K562 (cell line): ENCODE measurements at regions not wholly inside any gene's neighbourhood (a gene's known extent, or its start where the extent isn't known, plus 50 kb on each side); places are given as distances from the start of the nearest gene placed in this dataset.

ENCODE experiments used
- POLR2A ChIP-seq: fragments of 450-650 bp; conservative IDR thresholded peaks from 2 replicates; pipeline ENCODE4 v1.6.1; 2016
- ZNF146 ChIP-seq: IDR thresholded peaks from one replicate; pipeline ENCODE4 v1.6.1; 2018; ENCODE audit warnings: missing compliant biosample characterization; ENCODE audit not compliant: unreplicated experiment
- TF ChIP-seq, protein P1 (sequence below): fragments of 250-450 bp; sonication (Bioruptor Pico); IDR thresholded peaks from 2 replicates; pipeline ENCODE4 v1.8.0; 2021; ENCODE audit warnings: mild to moderate bottlenecking, moderate library complexity
- TF ChIP-seq, protein P2 (sequence below), 3 experiments: IDR thresholded peaks in 2 of 3; conservative IDR thresholded peaks in 1 of 3; 2 replicates each; pipeline ENCODE4 v1.5.1; 2011 to 2012; ENCODE audit warnings: low read length in 3 of 3, mild to moderate bottlenecking in 3 of 3, control low read depth in 2 of 3, improper control_type of control experiment in 1 of 3, inconsistent platforms in 1 of 3, low read depth in 1 of 3, mixed read lengths in 1 of 3, moderate library complexity in 1 of 3; ENCODE audit not compliant: insufficient read depth in 2 of 3
- TF ChIP-seq, protein P3 (sequence below), 2 experiments: fragments of 450-650 bp; formaldehyde crosslinking in 1 of 2; IDR thresholded peaks; 2 replicates each; pipeline versions ENCODE4 v1.4.0 to v1.6.1; 2014 to 2020; ENCODE audit warnings: mild to moderate bottlenecking in 2 of 2, borderline replicate concordance in 1 of 2, low read depth in 1 of 2

DNA sequence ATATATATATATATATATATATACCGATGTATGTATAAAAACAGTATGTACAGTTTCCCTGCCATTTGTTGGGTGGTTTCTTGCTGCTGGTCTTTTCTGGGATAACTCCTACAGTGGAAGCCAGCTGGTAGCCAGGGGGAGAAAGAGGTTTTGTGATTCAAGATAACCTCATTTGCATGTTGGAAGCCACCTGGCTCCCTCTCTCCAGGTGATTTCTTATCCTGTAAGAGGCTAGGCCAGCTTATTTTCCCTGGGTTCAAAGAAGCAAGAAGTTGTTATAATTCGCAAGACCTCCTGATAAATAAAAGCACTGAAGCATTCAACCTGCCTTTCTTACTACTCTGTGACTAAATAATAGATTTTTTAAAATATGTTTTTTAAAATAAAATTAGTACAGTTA is 443.3 kb downstream of the VGLL3 start:
- TF ChIP-seq, protein P1, sequence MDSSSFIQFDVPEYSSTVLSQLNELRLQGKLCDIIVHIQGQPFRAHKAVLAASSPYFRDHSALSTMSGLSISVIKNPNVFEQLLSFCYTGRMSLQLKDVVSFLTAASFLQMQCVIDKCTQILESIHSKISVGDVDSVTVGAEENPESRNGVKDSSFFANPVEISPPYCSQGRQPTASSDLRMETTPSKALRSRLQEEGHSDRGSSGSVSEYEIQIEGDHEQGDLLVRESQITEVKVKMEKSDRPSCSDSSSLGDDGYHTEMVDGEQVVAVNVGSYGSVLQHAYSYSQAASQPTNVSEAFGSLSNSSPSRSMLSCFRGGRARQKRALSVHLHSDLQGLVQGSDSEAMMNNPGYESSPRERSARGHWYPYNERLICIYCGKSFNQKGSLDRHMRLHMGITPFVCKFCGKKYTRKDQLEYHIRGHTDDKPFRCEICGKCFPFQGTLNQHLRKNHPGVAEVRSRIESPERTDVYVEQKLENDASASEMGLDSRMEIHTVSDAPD (CRISPR knock-in tag) = no peak
- TF ChIP-seq, protein P2, sequence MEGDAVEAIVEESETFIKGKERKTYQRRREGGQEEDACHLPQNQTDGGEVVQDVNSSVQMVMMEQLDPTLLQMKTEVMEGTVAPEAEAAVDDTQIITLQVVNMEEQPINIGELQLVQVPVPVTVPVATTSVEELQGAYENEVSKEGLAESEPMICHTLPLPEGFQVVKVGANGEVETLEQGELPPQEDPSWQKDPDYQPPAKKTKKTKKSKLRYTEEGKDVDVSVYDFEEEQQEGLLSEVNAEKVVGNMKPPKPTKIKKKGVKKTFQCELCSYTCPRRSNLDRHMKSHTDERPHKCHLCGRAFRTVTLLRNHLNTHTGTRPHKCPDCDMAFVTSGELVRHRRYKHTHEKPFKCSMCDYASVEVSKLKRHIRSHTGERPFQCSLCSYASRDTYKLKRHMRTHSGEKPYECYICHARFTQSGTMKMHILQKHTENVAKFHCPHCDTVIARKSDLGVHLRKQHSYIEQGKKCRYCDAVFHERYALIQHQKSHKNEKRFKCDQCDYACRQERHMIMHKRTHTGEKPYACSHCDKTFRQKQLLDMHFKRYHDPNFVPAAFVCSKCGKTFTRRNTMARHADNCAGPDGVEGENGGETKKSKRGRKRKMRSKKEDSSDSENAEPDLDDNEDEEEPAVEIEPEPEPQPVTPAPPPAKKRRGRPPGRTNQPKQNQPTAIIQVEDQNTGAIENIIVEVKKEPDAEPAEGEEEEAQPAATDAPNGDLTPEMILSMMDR (IDR thresholded peaks at IDR 0.05 in 2 of 3, conservative IDR thresholded peaks at IDR 0.05 in 1 of 3; ENCODE audit: insufficient read depth in 2 of 3, low read depth in 1 of 3, low read length in 3 of 3) = no peak
- TF ChIP-seq POLR2A (no peak), ZNF146 (CRISPR knock-in tag) (no peak)
- TF ChIP-seq, protein P3, sequence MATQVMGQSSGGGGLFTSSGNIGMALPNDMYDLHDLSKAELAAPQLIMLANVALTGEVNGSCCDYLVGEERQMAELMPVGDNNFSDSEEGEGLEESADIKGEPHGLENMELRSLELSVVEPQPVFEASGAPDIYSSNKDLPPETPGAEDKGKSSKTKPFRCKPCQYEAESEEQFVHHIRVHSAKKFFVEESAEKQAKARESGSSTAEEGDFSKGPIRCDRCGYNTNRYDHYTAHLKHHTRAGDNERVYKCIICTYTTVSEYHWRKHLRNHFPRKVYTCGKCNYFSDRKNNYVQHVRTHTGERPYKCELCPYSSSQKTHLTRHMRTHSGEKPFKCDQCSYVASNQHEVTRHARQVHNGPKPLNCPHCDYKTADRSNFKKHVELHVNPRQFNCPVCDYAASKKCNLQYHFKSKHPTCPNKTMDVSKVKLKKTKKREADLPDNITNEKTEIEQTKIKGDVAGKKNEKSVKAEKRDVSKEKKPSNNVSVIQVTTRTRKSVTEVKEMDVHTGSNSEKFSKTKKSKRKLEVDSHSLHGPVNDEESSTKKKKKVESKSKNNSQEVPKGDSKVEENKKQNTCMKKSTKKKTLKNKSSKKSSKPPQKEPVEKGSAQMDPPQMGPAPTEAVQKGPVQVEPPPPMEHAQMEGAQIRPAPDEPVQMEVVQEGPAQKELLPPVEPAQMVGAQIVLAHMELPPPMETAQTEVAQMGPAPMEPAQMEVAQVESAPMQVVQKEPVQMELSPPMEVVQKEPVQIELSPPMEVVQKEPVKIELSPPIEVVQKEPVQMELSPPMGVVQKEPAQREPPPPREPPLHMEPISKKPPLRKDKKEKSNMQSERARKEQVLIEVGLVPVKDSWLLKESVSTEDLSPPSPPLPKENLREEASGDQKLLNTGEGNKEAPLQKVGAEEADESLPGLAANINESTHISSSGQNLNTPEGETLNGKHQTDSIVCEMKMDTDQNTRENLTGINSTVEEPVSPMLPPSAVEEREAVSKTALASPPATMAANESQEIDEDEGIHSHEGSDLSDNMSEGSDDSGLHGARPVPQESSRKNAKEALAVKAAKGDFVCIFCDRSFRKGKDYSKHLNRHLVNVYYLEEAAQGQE (IDR thresholded peaks at IDR 0.05; ENCODE audit: borderline replicate concordance) = no peak
- TF ChIP-seq, protein P3 (CRISPR knock-in tag; IDR thresholded peaks at IDR 0.05; ENCODE audit: low read depth) = no peak
